Endothelial cell of umbilical vein (primary cell): ENCODE measurements at regions not wholly inside any gene's neighbourhood (a gene's known extent, or its start where the extent isn't known, plus 50 kb on each side); places are given as distances from the start of the nearest gene placed in this dataset.

Experiments used
- EZH2 ChIP-seq: IDR thresholded peaks from 2 replicates; pipeline ENCODE4 v1.6.1; 2012; ENCODE audit warnings: borderline replicate concordance, low read depth, mild to moderate bottlenecking, moderate library complexity, low read length, inconsistent platforms; ENCODE audit not compliant: severe bottlenecking
- FOS ChIP-seq: IDR thresholded peaks from 2 replicates; pipeline ENCODE4 v1.6.1; 2011; ENCODE audit warnings: mild to moderate bottlenecking, low read length, moderate library complexity, borderline replicate concordance; ENCODE audit not compliant: insufficient read depth
- JUN ChIP-seq: IDR thresholded peaks from 2 replicates; pipeline ENCODE4 v1.6.1; 2011; ENCODE audit warnings: borderline replicate concordance, low read depth; ENCODE audit not compliant: insufficient read length, insufficient read depth
- MAX ChIP-seq: IDR thresholded peaks from 2 replicates; pipeline ENCODE4 v1.6.1; 2011; ENCODE audit not compliant: insufficient read depth, insufficient read length
- POLR2A ChIP-seq: IDR thresholded peaks from 2 replicates; pipeline ENCODE4 v1.6.1; 2012; ENCODE audit warnings: low read depth, mild to moderate bottlenecking, control low read depth, low read length
- POLR2AphosphoS5 ChIP-seq: IDR thresholded peaks from 2 replicates; pipeline ENCODE4 v1.6.1; 2012; ENCODE audit warnings: low read depth, mild to moderate bottlenecking, control low read depth, low read length, moderate library complexity; ENCODE audit not compliant: insufficient read depth
- TF ChIP-seq, protein P1 (sequence below), 2 donors: IDR thresholded peaks; 1 replicate in 1 of 2; 2 replicates in 1 of 2; pipeline ENCODE4 v1.5.1; 2011; ENCODE audit warnings: low read length in 2 of 2, mild to moderate bottlenecking in 2 of 2, moderate library complexity in 2 of 2, control low read depth in 1 of 2, inconsistent platforms in 1 of 2, low read depth in 1 of 2; ENCODE audit not compliant: insufficient read depth in 1 of 2; ENCODE audit errors: extremely low read depth in 1 of 2

GRCh38 chr12:41944216-41944615, 200.5 kb downstream of the GXYLT1 start:
- no peak for TF ChIP-seq FOS
- TF ChIP-seq, protein P1, sequence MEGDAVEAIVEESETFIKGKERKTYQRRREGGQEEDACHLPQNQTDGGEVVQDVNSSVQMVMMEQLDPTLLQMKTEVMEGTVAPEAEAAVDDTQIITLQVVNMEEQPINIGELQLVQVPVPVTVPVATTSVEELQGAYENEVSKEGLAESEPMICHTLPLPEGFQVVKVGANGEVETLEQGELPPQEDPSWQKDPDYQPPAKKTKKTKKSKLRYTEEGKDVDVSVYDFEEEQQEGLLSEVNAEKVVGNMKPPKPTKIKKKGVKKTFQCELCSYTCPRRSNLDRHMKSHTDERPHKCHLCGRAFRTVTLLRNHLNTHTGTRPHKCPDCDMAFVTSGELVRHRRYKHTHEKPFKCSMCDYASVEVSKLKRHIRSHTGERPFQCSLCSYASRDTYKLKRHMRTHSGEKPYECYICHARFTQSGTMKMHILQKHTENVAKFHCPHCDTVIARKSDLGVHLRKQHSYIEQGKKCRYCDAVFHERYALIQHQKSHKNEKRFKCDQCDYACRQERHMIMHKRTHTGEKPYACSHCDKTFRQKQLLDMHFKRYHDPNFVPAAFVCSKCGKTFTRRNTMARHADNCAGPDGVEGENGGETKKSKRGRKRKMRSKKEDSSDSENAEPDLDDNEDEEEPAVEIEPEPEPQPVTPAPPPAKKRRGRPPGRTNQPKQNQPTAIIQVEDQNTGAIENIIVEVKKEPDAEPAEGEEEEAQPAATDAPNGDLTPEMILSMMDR (IDR thresholded peaks at IDR 0.05; ENCODE audit: extremely low read depth in 1 of 2, insufficient read depth in 1 of 2, low read depth in 1 of 2, low read length in 2 of 2): no peak
- no peak for TF ChIP-seq EZH2
- TF ChIP-seq POLR2AphosphoS5: no peak
- TF ChIP-seq MAX: no peak
- no peak for TF ChIP-seq POLR2A
- TF ChIP-seq JUN: no peak
